HepG2 (cell line): ENCODE measurements at regions not wholly inside any gene's neighbourhood (a gene's known extent, or its start where the extent isn't known, plus 50 kb on each side); places are given as distances from the start of the nearest gene placed in this dataset.

ENCODE experiments used
- ATAC-seq: fragments of 200-7000 bp; cut with Tn5 transposase; 3 replicates; pipeline ENCODE4 v1.9.1; 2020; ENCODE audit warnings: mild to moderate bottlenecking, moderate library complexity
- BruUV-seq: library from RNA; stranded (reverse); fragments of 400-500 nt; replicated peaks from 2 replicates; lab custom pipeline; 2021; lab: Mats Ljungman, UMichigan
- CTCF ChIA-PET: fragments of 300-600 bp; formaldehyde crosslinking; extraction: SDS; loops from one replicate; lab custom pipeline; 2021; ENCODE audit warnings: low total read pairs, inconsistent platforms, low intra/inter-chr PET ratio; lab: Yijun Ruan, JAX
- POLR2A ChIA-PET: fragments of 350-600 bp; sonication (Branson Sonifier 250); formaldehyde crosslinking; loops from one replicate; lab custom pipeline; 2020; ENCODE audit warnings: antibody characterized with exemption, inconsistent platforms; lab: Yijun Ruan, JAX
- DNase-seq: peaks from one replicate; pipeline ENCODE4 v3.0.0-alpha.2; 2015; ENCODE audit warnings: low spot score
- FAIRE-seq: peaks from 3 replicates; lab custom pipeline; 2011; peaks lifted over from hg19 to GRCh38; lab: Jason Lieb, UNC
- H2AFZ ChIP-seq: one replicate; pipeline ENCODE4 v1.6.1; 2011; ENCODE audit warnings: low read length, inconsistent platforms
- H3K27ac ChIP-seq: fragments of 300-600 bp; 3 replicates; pipeline ENCODE4 v1.8.0; 2011; ENCODE audit warnings: mixed run types, mild to moderate bottlenecking, mixed read lengths, low read length, inconsistent platforms; ENCODE audit not compliant: insufficient read depth; ENCODE audit errors: extremely low read length
- H3K27me3 ChIP-seq, 2 experiments: fragments of 200-600 bp in 1 of 2; 2 replicates in 1 of 2; 3 replicates in 1 of 2; pipeline versions ENCODE4 v1.6.0 to v1.8.0; 2011; ENCODE audit warnings: low read length in 2 of 2, mild to moderate bottlenecking in 2 of 2, moderate library complexity in 2 of 2, inconsistent platforms in 1 of 2; ENCODE audit not compliant: insufficient read depth in 2 of 2, control insufficient read depth in 1 of 2
- H3K36me3 ChIP-seq, 2 experiments: fragments of 200-600 bp in 1 of 2; replicated peaks in 1 of 2; 2 replicates in 1 of 2; 3 replicates in 1 of 2; pipeline versions ENCODE4 v1.5.1 to v1.8.0; 2011; ENCODE audit warnings: low read length in 2 of 2, inconsistent platforms in 1 of 2; ENCODE audit not compliant: insufficient read depth in 2 of 2, control insufficient read depth in 1 of 2
- H3K4me1 ChIP-seq: 2 replicates; pipeline ENCODE4 v1.5.1; 2012; ENCODE audit warnings: low read length, inconsistent platforms; ENCODE audit not compliant: insufficient read depth
- H3K4me2 ChIP-seq: 2 replicates; pipeline ENCODE4 v1.6.0; 2011; ENCODE audit warnings: low read depth, low read length, inconsistent platforms
- H3K4me3 ChIP-seq, 3 experiments: fragments of 200-600 bp in 1 of 3; sonication (generic), shearing (Covaris generic) in 1 of 3; replicated peaks in 1 of 3; 2 replicates each; pipeline ENCODE4 v1.5.1; 2011 to 2016; ENCODE audit warnings: low read length in 3 of 3, inconsistent platforms in 2 of 3, low read depth in 2 of 3, mild to moderate bottlenecking in 2 of 3, control low read depth in 1 of 3, mixed read lengths in 1 of 3; ENCODE audit not compliant: insufficient read depth in 1 of 3
- H3K79me2 ChIP-seq: one replicate; pipeline ENCODE4 v1.6.1; 2011; ENCODE audit warnings: low read length, inconsistent platforms; ENCODE audit not compliant: insufficient read depth
- H3K9ac ChIP-seq: 2 replicates; pipeline ENCODE4 v1.6.0; 2011; ENCODE audit warnings: mild to moderate bottlenecking, low read depth, low read length, inconsistent platforms; ENCODE audit not compliant: insufficient read depth
- H3K9me3 ChIP-seq: 2 replicates; pipeline ENCODE4 v1.5.1; 2012; ENCODE audit warnings: mild to moderate bottlenecking, low read length
- H4K20me1 ChIP-seq: 2 replicates; pipeline ENCODE4 v1.6.0; 2011; ENCODE audit warnings: inconsistent platforms, mild to moderate bottlenecking, low read length, moderate library complexity; ENCODE audit not compliant: insufficient read depth
- PITX1 ChIP-seq: sonication (generic); formaldehyde crosslinking; IDR thresholded peaks from 2 replicates; pipeline ENCODE4 v1.5.1; 2020; ENCODE audit warnings: mild to moderate bottlenecking, missing genetic modification reagents
- SKI ChIP-seq: fragments of 450-650 bp; IDR thresholded peaks from one replicate; pipeline ENCODE4 v1.6.1; 2018; ENCODE audit warnings: mild to moderate bottlenecking; ENCODE audit not compliant: partially characterized antibody
- WGBS: methylation state at CpG from one replicate; pipeline ENCODE4 v1.1.6; 2017; ENCODE audit warnings: low lambda C conversion rate; 5-methylcytosine and 5-hydroxymethylcytosine counted together
- in situ Hi-C: cut with HindIII; loops from 2 replicates; pipeline ENCODE4 v1.10.0; 2017; ENCODE audit warnings: low pct_unique_long_range_greater_than_20kb; ENCODE audit not compliant: extremely low pct_ligation_motif_present
- intact Hi-C: fragments of 100-400 bp; cut with micrococcal nuclease; formaldehyde crosslinking; loops from one replicate; pipeline ENCODE4 v1.10.0; 2022; ENCODE audit not compliant: unreplicated experiment
- TF ChIP-seq, protein P1 (sequence below): sonication (generic); formaldehyde crosslinking; IDR thresholded peaks from 2 replicates; pipeline ENCODE4; 2020; ENCODE audit warnings: missing genetic modification reagents, mild to moderate bottlenecking, borderline replicate concordance
- TF ChIP-seq, protein P2 (sequence below): sonication (generic); formaldehyde crosslinking; IDR thresholded peaks from 2 replicates; pipeline ENCODE4 v1.8.0; 2022; ENCODE audit warnings: mild to moderate bottlenecking, missing genetic modification reagents

DNA sequence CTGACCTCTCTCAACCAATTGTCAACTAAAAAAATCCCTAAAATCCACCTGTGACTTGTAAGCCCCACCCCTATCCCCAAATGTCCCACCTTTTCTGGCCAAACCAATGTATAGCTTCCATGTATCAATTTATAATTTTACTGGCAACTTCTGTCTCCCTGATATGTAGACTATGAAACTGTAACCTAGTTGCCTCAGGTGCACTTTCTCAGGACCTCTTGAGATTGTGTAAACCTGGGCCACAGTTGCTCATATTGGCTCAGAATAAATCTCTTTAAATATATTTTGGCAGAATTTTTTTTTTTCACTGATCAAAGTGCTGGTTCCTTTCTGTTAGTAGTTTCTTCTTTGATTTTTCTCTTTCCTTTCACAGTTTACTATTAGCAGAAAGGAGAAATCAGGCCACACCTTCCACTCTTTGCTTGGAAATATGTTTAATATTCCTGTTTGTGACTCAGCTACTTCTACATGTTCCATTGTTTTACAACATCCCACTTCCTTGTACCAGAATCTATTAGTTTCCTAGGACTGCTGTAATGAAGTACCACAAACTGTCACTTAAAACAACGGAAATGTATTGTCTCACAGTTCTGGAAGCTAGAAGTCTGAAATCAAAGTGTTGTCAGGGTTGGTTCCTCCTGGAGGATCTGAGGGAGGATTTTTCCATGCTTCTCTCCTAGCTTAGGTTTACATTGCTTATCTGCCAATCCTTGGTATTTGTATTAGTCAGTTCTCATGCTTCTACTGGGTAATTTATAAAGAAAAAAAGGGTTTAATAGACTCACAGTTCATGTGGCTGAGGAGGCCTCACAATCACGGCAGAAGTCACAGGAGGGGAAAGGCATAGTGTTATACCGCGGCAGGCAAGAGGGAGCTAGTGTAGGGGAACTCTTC is 801.2 kb upstream of the ARPP21 start:
- no peak for ATAC-seq

More for the DNA sequence above, 801.2 kb upstream of the ARPP21 start:
- H2AFZ ChIP-seq = no peak overlapping the region
- no peaks in the 10 kb centered on the region for H4K20me1 ChIP-seq
- no peak overlapping the region for H3K27ac ChIP-seq
- H3K4me1 ChIP-seq = no peaks in the 10 kb centered on the region
- no peak for TF ChIP-seq PITX1 (CRISPR knock-in tag)
- TF ChIP-seq SKI = no peak
- TF ChIP-seq, protein P1, sequence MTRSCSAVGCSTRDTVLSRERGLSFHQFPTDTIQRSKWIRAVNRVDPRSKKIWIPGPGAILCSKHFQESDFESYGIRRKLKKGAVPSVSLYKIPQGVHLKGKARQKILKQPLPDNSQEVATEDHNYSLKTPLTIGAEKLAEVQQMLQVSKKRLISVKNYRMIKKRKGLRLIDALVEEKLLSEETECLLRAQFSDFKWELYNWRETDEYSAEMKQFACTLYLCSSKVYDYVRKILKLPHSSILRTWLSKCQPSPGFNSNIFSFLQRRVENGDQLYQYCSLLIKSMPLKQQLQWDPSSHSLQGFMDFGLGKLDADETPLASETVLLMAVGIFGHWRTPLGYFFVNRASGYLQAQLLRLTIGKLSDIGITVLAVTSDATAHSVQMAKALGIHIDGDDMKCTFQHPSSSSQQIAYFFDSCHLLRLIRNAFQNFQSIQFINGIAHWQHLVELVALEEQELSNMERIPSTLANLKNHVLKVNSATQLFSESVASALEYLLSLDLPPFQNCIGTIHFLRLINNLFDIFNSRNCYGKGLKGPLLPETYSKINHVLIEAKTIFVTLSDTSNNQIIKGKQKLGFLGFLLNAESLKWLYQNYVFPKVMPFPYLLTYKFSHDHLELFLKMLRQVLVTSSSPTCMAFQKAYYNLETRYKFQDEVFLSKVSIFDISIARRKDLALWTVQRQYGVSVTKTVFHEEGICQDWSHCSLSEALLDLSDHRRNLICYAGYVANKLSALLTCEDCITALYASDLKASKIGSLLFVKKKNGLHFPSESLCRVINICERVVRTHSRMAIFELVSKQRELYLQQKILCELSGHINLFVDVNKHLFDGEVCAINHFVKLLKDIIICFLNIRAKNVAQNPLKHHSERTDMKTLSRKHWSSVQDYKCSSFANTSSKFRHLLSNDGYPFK (CRISPR knock-in tag) = no peak
- TF ChIP-seq, protein P2, sequence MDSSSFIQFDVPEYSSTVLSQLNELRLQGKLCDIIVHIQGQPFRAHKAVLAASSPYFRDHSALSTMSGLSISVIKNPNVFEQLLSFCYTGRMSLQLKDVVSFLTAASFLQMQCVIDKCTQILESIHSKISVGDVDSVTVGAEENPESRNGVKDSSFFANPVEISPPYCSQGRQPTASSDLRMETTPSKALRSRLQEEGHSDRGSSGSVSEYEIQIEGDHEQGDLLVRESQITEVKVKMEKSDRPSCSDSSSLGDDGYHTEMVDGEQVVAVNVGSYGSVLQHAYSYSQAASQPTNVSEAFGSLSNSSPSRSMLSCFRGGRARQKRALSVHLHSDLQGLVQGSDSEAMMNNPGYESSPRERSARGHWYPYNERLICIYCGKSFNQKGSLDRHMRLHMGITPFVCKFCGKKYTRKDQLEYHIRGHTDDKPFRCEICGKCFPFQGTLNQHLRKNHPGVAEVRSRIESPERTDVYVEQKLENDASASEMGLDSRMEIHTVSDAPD (CRISPR knock-in tag) = no peak
- ChIA-PET POLR2A (no interaction called here), CTCF (no interaction called here)
- no TSS peak for BruUV-seq
- DNase-seq = no peak
- no peak overlapping the region for H3K9ac ChIP-seq
- intact Hi-C loops = no loop called here
- no peaks in the 10 kb centered on the region for H3K27me3 ChIP-seq
- no peaks in the 10 kb centered on the region for H3K79me2 ChIP-seq
- H3K9me3 ChIP-seq = peaks cover 8% of the 10 kb centered on the region
- H3K4me2 ChIP-seq = no peak overlapping the region
- WGBS = 20% methylated on average over 4 of the region's 4 CpGs
- H3K36me3 ChIP-seq = no peaks in the 10 kb centered on the region
- in situ Hi-C loops = no loop called here
- no peak overlapping the region for H3K4me3 ChIP-seq
- FAIRE-seq = no peak
